DND-41 (cell line): ENCODE measurements at regions not wholly inside any gene's neighbourhood (a gene's known extent, or its start where the extent isn't known, plus 50 kb on each side); places are given as distances from the start of the nearest gene placed in this dataset.

ENCODE experiments used
- CTCF ChIP-seq: IDR thresholded peaks from 2 replicates; pipeline ENCODE4 v1.5.1; 2012; ENCODE audit warnings: borderline replicate concordance, low read length, moderate library complexity, mild to moderate bottlenecking; ENCODE audit not compliant: poor library complexity, severe bottlenecking; ENCODE audit errors: extremely low read depth
- EZH2 ChIP-seq: IDR thresholded peaks from 3 replicates; pipeline ENCODE4 v1.6.1; 2012; ENCODE audit warnings: borderline replicate concordance, low read depth, mild to moderate bottlenecking, moderate library complexity, low read length, inconsistent platforms; ENCODE audit not compliant: severe bottlenecking

GRCh38 chr6:3625149-3625979 lies 126.1 kb downstream of the PXDC1 start:
- no peak for TF ChIP-seq CTCF
- TF ChIP-seq EZH2: no peak
